ENCODE measurements at regions not wholly inside any gene's neighbourhood (a gene's known extent, or its start where the extent isn't known, plus 50 kb on each side); places are given as distances from the start of the nearest gene placed in this dataset.

DNA sequence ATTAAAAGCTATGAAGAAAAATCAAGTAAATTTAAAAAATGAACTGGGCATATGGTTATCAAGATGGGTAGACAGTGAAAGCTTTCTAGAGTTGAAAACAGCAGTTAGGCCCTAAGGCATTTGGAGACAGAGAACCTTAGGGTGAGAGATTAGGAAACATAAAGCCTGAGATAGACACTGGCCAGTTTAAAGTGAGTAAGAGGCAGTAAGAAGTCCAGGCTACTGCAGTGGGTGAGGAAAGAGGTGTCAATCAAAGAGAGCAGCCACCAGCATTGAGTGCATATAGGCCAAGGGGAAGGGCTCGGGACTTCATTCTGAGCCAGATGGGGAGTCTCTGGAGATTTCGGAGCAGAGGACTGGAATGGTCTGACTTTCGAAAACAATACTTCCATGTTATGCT is 1360.5 kb upstream of the ADGRL4 start:
- DNase-seq (ENCODE audit: low read depth, low spot score): no peak
- Histone ChIP-seq H3K4me3 (ENCODE audit: insufficient read length, low read depth) (no peak overlapping the region), H3K9me3 (ENCODE audit: insufficient read depth, low read length) (no peaks in the 10 kb centered on the region), H3K9ac (ENCODE audit: insufficient read length, low read depth) (no peak overlapping the region), H3K4me1 (ENCODE audit: insufficient read depth, insufficient read length) (no peaks in the 10 kb centered on the region), H3K27me3 (ENCODE audit: insufficient read depth, insufficient read length) (no peaks in the 10 kb centered on the region), H3K36me3 (ENCODE audit: insufficient read depth, insufficient read length, low read length) (no peaks in the 10 kb centered on the region)
- TF ChIP-seq ZNF274 (IDR thresholded peaks at IDR 0.05; ENCODE audit: low read depth, low read length): no peak

DNA sequence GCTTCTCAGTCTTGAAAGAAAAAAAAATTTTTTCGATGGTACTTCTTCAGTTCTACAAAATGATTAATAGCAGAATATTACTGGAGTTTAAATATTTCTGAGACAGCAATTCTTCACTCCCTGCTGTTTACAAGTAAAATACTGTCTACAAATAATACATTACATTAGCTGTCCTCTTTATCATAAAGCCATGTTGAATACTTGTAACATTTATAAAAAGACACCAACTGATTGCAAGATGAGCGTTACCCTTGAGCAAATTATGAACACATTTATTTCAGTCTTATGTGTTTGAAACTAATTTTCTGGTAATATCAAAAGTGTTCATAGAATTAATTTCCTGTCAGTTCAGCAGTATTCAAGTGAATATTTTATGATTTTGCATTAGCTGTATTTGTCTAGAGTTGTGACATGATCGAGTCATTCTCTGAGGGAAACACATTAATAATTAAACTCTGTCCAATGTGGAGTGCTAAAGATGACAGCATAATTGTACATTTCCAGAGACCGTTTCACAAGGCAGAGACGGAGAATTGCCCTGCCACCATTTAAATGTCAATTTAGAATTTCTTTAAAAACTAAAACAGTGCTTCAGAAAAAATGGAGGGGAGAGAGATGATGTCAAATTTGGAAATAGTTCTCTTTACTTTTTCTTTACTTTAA is 1359.0 kb upstream of the ADGRL4 start:
- H3K4me3 ChIP-seq (ENCODE audit: insufficient read length, low read depth): no peak overlapping the region
- no peaks in the 10 kb centered on the region for H3K36me3 ChIP-seq (ENCODE audit: insufficient read depth, insufficient read length, low read length)
- H3K9ac ChIP-seq (ENCODE audit: insufficient read length, low read depth): no peak overlapping the region
- TF ChIP-seq SUZ12 (IDR thresholded peaks at IDR 0.05; ENCODE audit: extremely low read depth, insufficient read depth, insufficient read length): no peak
- no peak for TF ChIP-seq YY1 (IDR thresholded peaks at IDR 0.05; ENCODE audit: insufficient read depth, insufficient read length)
- no peak for TF ChIP-seq ZNF274 (IDR thresholded peaks at IDR 0.05; ENCODE audit: low read depth, low read length)
- DNase-seq (ENCODE audit: low read depth, low spot score): no peak
- H3K4me1 ChIP-seq (ENCODE audit: insufficient read depth, insufficient read length): no peaks in the 10 kb centered on the region
- H3K27me3 ChIP-seq (ENCODE audit: insufficient read depth, insufficient read length): no peaks in the 10 kb centered on the region
- no peaks in the 10 kb centered on the region for H3K9me3 ChIP-seq (ENCODE audit: insufficient read depth, low read length)

DNA sequence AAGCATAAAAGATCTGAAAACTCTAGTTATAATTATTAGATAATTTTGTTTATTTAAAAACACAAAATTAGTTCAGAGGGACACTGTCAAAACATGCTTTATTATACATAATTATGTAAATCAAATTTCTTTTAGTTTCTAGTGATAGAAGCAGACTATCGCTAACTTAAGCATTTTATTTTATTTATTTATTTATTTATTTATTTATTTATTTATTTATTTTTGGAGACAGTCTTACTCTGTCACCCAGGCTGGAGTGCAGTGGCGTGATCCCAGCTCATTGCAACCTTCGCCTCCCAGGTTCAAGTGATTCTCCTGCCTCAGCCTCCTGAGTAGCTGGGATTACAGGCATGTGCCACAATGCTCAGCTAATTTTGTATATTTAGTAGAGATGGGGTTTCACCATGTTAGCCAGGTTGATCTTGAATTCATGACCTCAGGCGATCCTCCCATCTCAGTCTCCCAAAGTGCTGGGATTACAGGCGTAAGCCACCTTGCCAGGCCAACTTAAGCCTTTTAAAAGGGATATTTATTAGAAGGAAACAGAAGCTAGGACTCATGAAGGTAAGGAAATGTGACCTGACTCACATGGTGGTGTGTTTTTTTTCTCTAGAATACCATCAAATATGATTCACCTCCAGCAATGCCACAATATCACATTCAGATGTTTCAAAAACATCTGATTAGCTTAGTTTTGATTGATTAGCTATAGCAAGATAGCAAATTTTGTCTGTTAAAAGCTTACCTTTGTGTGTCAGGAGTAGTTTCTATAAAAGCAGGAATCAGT is 1357.4 kb upstream of the ADGRL4 start:
- no peak for DNase-seq (ENCODE audit: low read depth, low spot score)
- H3K9me3 ChIP-seq (ENCODE audit: insufficient read depth, low read length): no peaks in the 10 kb centered on the region
- H3K4me1 ChIP-seq (ENCODE audit: insufficient read depth, insufficient read length): no peaks in the 10 kb centered on the region
- H3K9ac ChIP-seq (ENCODE audit: insufficient read length, low read depth): no peak overlapping the region
- H3K27me3 ChIP-seq (ENCODE audit: insufficient read depth, insufficient read length): no peaks in the 10 kb centered on the region
- H3K36me3 ChIP-seq (ENCODE audit: insufficient read depth, insufficient read length, low read length): no peaks in the 10 kb centered on the region
- no peak for TF ChIP-seq ZNF274 (IDR thresholded peaks at IDR 0.05; ENCODE audit: low read depth, low read length)
- no peak for TF ChIP-seq YY1 (IDR thresholded peaks at IDR 0.05; ENCODE audit: insufficient read depth, insufficient read length)
- no peak for TF ChIP-seq SUZ12 (IDR thresholded peaks at IDR 0.05; ENCODE audit: extremely low read depth, insufficient read depth, insufficient read length)
- no peak overlapping the region for H3K4me3 ChIP-seq (ENCODE audit: insufficient read length, low read depth)

DNA sequence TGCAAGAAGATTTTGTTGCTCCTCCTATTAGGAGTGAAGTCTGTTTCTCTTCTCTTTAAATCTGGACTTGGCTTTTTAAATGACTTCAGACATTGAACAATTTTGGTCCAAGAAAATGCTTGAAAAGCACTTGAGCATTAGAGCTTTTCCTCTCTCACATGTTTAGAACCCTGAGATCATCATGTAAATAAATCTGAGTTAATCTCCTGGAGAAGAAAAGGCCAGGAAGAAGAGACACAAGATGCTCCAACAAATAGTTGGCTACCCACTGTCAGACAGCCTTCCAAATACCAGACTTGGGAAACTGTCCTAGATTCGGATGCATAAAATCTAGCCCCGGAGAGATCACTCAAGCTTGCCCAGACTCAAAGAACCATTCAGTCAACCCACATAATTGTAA is 1353.1 kb upstream of the ADGRL4 start:
- no peak for TF ChIP-seq SUZ12 (IDR thresholded peaks at IDR 0.05; ENCODE audit: extremely low read depth, insufficient read depth, insufficient read length)
- no peak for TF ChIP-seq YY1 (IDR thresholded peaks at IDR 0.05; ENCODE audit: insufficient read depth, insufficient read length)
- TF ChIP-seq ZNF274 (IDR thresholded peaks at IDR 0.05; ENCODE audit: low read depth, low read length): no peak
- Histone ChIP-seq H3K9me3 (ENCODE audit: insufficient read depth, low read length) (no peaks in the 10 kb centered on the region), H3K4me3 (ENCODE audit: insufficient read length, low read depth) (no peak overlapping the region), H3K27me3 (ENCODE audit: insufficient read depth, insufficient read length) (no peaks in the 10 kb centered on the region), H3K36me3 (ENCODE audit: insufficient read depth, insufficient read length, low read length) (no peaks in the 10 kb centered on the region), H3K9ac (ENCODE audit: insufficient read length, low read depth) (no peak overlapping the region), H3K4me1 (ENCODE audit: insufficient read depth, insufficient read length) (no peaks in the 10 kb centered on the region)
- no peak for DNase-seq (ENCODE audit: low read depth, low spot score)

DNA sequence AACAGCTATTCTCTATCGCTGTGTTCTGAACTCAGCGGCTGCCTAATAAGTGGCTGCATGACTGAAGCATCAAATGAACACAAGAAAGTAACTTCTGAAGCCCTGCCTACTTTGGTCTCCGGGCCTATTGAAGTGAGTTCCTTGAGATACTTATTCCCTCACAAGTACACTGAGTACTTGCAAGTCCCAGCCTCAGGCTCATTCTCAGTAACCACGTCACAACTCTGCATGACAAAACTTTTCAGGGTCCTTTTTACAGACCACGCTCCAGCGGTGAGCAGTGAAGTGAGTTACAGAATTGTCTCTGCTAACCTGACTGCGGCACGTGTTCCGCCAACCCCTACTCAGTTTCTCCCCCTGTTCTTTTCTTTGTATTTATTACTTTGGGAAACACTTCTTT is 1342.7 kb upstream of the ADGRL4 start:
- Histone ChIP-seq H3K9ac (ENCODE audit: insufficient read length, low read depth) (no peak overlapping the region), H3K27me3 (ENCODE audit: insufficient read depth, insufficient read length) (no peaks in the 10 kb centered on the region), H3K36me3 (ENCODE audit: insufficient read depth, insufficient read length, low read length) (no peaks in the 10 kb centered on the region), H3K9me3 (ENCODE audit: insufficient read depth, low read length) (no peaks in the 10 kb centered on the region), H3K4me1 (ENCODE audit: insufficient read depth, insufficient read length) (no peaks in the 10 kb centered on the region), H3K4me3 (ENCODE audit: insufficient read length, low read depth) (no peak overlapping the region)
- TF ChIP-seq SUZ12 (IDR thresholded peaks at IDR 0.05; ENCODE audit: extremely low read depth, insufficient read depth, insufficient read length) (no peak), YY1 (IDR thresholded peaks at IDR 0.05; ENCODE audit: insufficient read depth, insufficient read length) (no peak), ZNF274 (IDR thresholded peaks at IDR 0.05; ENCODE audit: low read depth, low read length) (no peak)
- DNase-seq (ENCODE audit: low read depth, low spot score): peak; percentile 13

DNA sequence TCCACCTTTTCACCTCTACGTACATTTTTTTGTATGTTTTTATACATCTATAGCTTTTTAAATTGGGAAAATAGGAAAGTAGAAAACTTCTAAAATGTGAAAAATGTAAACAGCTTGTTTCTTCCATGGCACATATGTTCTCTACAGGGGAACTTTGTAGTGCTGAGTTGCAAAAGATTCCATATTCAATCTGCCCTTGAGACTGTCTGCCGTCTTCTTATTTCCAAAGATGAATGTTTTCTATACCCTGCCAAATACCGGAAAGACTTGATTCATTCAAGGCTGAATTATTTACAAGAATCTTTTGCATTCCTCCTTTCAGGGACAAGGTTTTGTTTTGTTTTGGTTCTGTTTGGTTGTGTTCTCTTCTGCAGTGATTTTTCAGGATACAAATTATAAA is 1334.5 kb upstream of the ADGRL4 start:
- Histone ChIP-seq H3K36me3 (ENCODE audit: insufficient read depth, insufficient read length, low read length) (no peaks in the 10 kb centered on the region), H3K4me1 (ENCODE audit: insufficient read depth, insufficient read length) (no peaks in the 10 kb centered on the region), H3K4me3 (ENCODE audit: insufficient read length, low read depth) (no peak overlapping the region), H3K27me3 (ENCODE audit: insufficient read depth, insufficient read length) (no peaks in the 10 kb centered on the region), H3K9me3 (ENCODE audit: insufficient read depth, low read length) (no peaks in the 10 kb centered on the region), H3K9ac (ENCODE audit: insufficient read length, low read depth) (no peak overlapping the region)
- no peak for TF ChIP-seq ZNF274 (IDR thresholded peaks at IDR 0.05; ENCODE audit: low read depth, low read length)
- no peak for TF ChIP-seq YY1 (IDR thresholded peaks at IDR 0.05; ENCODE audit: insufficient read depth, insufficient read length)
- TF ChIP-seq SUZ12 (IDR thresholded peaks at IDR 0.05; ENCODE audit: extremely low read depth, insufficient read depth, insufficient read length): no peak
- no peak for DNase-seq (ENCODE audit: low read depth, low spot score)

DNA sequence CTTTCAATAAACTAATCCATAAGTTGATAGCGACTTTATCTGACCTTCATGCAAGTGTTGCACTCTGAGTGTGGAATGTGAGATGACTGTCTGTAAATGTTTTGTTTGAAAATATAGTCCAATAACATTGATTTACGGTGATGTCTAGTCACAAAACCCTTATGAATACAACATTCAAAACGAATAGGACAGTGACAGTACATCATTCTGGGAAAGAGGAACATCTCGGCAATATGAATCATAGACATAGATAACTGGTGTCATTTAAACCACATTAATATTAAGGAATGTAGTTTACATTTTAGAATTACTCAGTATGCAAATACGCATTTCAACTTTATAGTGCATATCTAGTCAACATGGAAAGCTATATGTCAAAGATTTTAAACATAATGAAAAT is 1311.6 kb upstream of the ADGRL4 start:
- no peak for DNase-seq (ENCODE audit: low read depth, low spot score)
- Histone ChIP-seq H3K9ac (ENCODE audit: insufficient read length, low read depth) (no peak overlapping the region), H3K36me3 (ENCODE audit: insufficient read depth, insufficient read length, low read length) (no peaks in the 10 kb centered on the region), H3K4me1 (ENCODE audit: insufficient read depth, insufficient read length) (no peaks in the 10 kb centered on the region), H3K27me3 (ENCODE audit: insufficient read depth, insufficient read length) (no peaks in the 10 kb centered on the region), H3K4me3 (ENCODE audit: insufficient read length, low read depth) (no peak overlapping the region), H3K9me3 (ENCODE audit: insufficient read depth, low read length) (no peaks in the 10 kb centered on the region)
- TF ChIP-seq YY1 (IDR thresholded peaks at IDR 0.05; ENCODE audit: insufficient read depth, insufficient read length) (no peak), SUZ12 (IDR thresholded peaks at IDR 0.05; ENCODE audit: extremely low read depth, insufficient read depth, insufficient read length) (no peak), ZNF274 (IDR thresholded peaks at IDR 0.05; ENCODE audit: low read depth, low read length) (no peak)
